Stromal cell of bone marrow (primary cell): ENCODE measurements at regions not wholly inside any gene's neighbourhood (a gene's known extent, or its start where the extent isn't known, plus 50 kb on each side); places are given as distances from the start of the nearest gene placed in this dataset.

Experiments
- DNase-seq: peaks from one replicate; pipeline ENCODE4 v3.0.0-alpha.2; 2012; ENCODE audit warnings: low read depth

- no peak for DNase-seq
These were observed 196.3 kb downstream of the SNX10 start for GRCh38 chr7:26487780-26488515.

GRCh38 chr7:26489391-26489790 lies 197.7 kb downstream of the SNX10 start:
- no peak for DNase-seq

GRCh38 chr7:26489906-26490639 lies 198.4 kb downstream of the SNX10 start:
- no peak for DNase-seq

GRCh38 chr7:26490640-26491624 lies 199.3 kb downstream of the SNX10 start:
- DNase-seq, result no peak

GRCh38 chr7:26492816-26493215 lies 201.2 kb downstream of the SNX10 start:
- no peak for DNase-seq

GRCh38 chr7:26493737-26494428 lies 202.2 kb downstream of the SNX10 start:
- no peak for DNase-seq

GRCh38 chr7:26495569-26495968 lies 203.9 kb downstream of the SNX10 start:
- no peak for DNase-seq

- DNase-seq, result no peak
These were observed 206.3 kb downstream of the SNX10 start for GRCh38 chr7:26497801-26498596.

GRCh38 chr7:26499315-26499897 lies 207.7 kb downstream of the SNX10 start:
- DNase-seq, result no peak

- no peak for DNase-seq
These were observed 209.2 kb downstream of the SNX10 start for GRCh38 chr7:26500749-26501352.

GRCh38 chr7:26504411-26505120 lies 212.9 kb downstream of the SNX10 start:
- DNase-seq, result no peak

GRCh38 chr7:26506196-26506595 lies 214.5 kb downstream of the SNX10 start:
- DNase-seq, result no peak

GRCh38 chr7:26507108-26507987 lies 215.7 kb downstream of the SNX10 start:
- DNase-seq, result no peak

- DNase-seq, result no peak
These were observed 216.8 kb downstream of the SNX10 start for GRCh38 chr7:26508481-26508880.

- DNase-seq, result no peak
These were observed 217.3 kb downstream of the SNX10 start for GRCh38 chr7:26508917-26509316.

- no peak for DNase-seq
These were observed 218.7 kb downstream of the SNX10 start for GRCh38 chr7:26510231-26510957.

GRCh38 chr7:26511866-26512265 lies 220.2 kb downstream of the SNX10 start:
- no peak for DNase-seq

GRCh38 chr7:26512737-26513136 lies 221.1 kb downstream of the SNX10 start:
- no peak for DNase-seq
